CD4-positive, alpha-beta T cell treated with Interleukin-4 for 4 hours (primary cell): ENCODE measurements at regions not wholly inside any gene's neighbourhood (a gene's known extent, or its start where the extent isn't known, plus 50 kb on each side); places are given as distances from the start of the nearest gene placed in this dataset.

Source experiments
- DNase-seq: peaks from one replicate; pipeline ENCODE4 v3.0.0-alpha.2; 2020

GRCh38 chr1:29838738-29839320 lies 602.5 kb downstream of the PTPRU start:
- no peak for DNase-seq

GRCh38 chr1:29836651-29837646 lies 600.6 kb downstream of the PTPRU start:
- DNase-seq = no peak

- no peak for DNase-seq
Measured at GRCh38 chr1:29835874-29836273, 599.6 kb downstream of the PTPRU start.

- no peak for DNase-seq
Measured at GRCh38 chr1:29835406-29835805, 599.1 kb downstream of the PTPRU start.

- DNase-seq = no peak
Measured at GRCh38 chr1:29833581-29833980, 597.3 kb downstream of the PTPRU start.

- no peak for DNase-seq
Measured at GRCh38 chr1:29832936-29833335, 596.6 kb downstream of the PTPRU start.

GRCh38 chr1:29832471-29832870 lies 596.1 kb downstream of the PTPRU start:
- DNase-seq = no peak

- no peak for DNase-seq
Measured at GRCh38 chr1:29831500-29832117, 595.3 kb downstream of the PTPRU start.

GRCh38 chr1:29830916-29831315 lies 594.6 kb downstream of the PTPRU start:
- no peak for DNase-seq

- DNase-seq = no peak
Measured at GRCh38 chr1:29830383-29830782, 594.1 kb downstream of the PTPRU start.

- DNase-seq = no peak
Measured at GRCh38 chr1:29829448-29830344, 593.4 kb downstream of the PTPRU start.

GRCh38 chr1:29828526-29829447 lies 592.5 kb downstream of the PTPRU start:
- no peak for DNase-seq

- no peak for DNase-seq
Measured at GRCh38 chr1:29827801-29828525, 591.6 kb downstream of the PTPRU start.

- no peak for DNase-seq
Measured at GRCh38 chr1:29827237-29827750, 591.0 kb downstream of the PTPRU start.

- no peak for DNase-seq
Measured at GRCh38 chr1:29826646-29827045, 590.3 kb downstream of the PTPRU start.

- no peak for DNase-seq
Measured at GRCh38 chr1:29825941-29826415, 589.7 kb downstream of the PTPRU start.

- DNase-seq = no peak
Measured at GRCh38 chr1:29825274-29825940, 589.1 kb downstream of the PTPRU start.

GRCh38 chr1:29824511-29825273 lies 588.4 kb downstream of the PTPRU start:
- no peak for DNase-seq

- DNase-seq = no peak
Measured at GRCh38 chr1:29824025-29824424, 587.7 kb downstream of the PTPRU start.
